GM21529 (cell line): ENCODE measurements at regions not wholly inside any gene's neighbourhood (a gene's known extent, or its start where the extent isn't known, plus 50 kb on each side); places are given as distances from the start of the nearest gene placed in this dataset.
"Not testable (repeated sequence)": the region's sequence is repeated elsewhere in the genome, so short reads cannot be mapped to it uniquely, and the experiment has no call there.

ENCODE experiments used
- ATAC-seq: cut with Tn5 transposase; IDR thresholded peaks from one replicate; pipeline ENCODE4 v1.9.1; 2021; ENCODE audit not compliant: unreplicated experiment

GRCh38 chr3:158882445-158882844 lies 80.6 kb downstream of the MFSD1 start:
- no peak for ATAC-seq

- no peak for ATAC-seq
Measured at GRCh38 chr3:158896729-158897128, 94.9 kb downstream of the MFSD1 start.

- ATAC-seq: no peak
Measured at GRCh38 chr3:158906749-158907148, 104.9 kb downstream of the MFSD1 start.

GRCh38 chr3:158908187-158908734 lies 106.4 kb downstream of the MFSD1 start:
- ATAC-seq: no peak

- no peak for ATAC-seq
Measured at GRCh38 chr3:158909870-158910269, 108.0 kb downstream of the MFSD1 start.

- no peak for ATAC-seq
Measured at GRCh38 chr3:158911586-158911985, 109.7 kb downstream of the MFSD1 start.

GRCh38 chr3:158912188-158912587 lies 110.3 kb downstream of the MFSD1 start:
- no peak for ATAC-seq

GRCh38 chr3:158912621-158913020 lies 110.8 kb downstream of the MFSD1 start:
- no peak for ATAC-seq

- ATAC-seq: no peak
Measured at GRCh38 chr3:158916111-158916510, 114.3 kb downstream of the MFSD1 start.

GRCh38 chr3:158918008-158918407 lies 116.2 kb downstream of the MFSD1 start:
- peak; percentile 94 for ATAC-seq

GRCh38 chr3:158918451-158918850 lies 116.6 kb downstream of the MFSD1 start:
- ATAC-seq: no peak

GRCh38 chr3:158920371-158920770 lies 118.5 kb downstream of the MFSD1 start:
- no peak for ATAC-seq

GRCh38 chr3:158925021-158925420 lies 123.2 kb downstream of the MFSD1 start:
- no peak for ATAC-seq

GRCh38 chr3:158925828-158926494 lies 124.1 kb downstream of the MFSD1 start:
- ATAC-seq: no peak

GRCh38 chr3:158935846-158936245 lies 134.0 kb downstream of the MFSD1 start:
- ATAC-seq: no peak

GRCh38 chr3:158936530-158937113 lies 134.8 kb downstream of the MFSD1 start:
- ATAC-seq: no peak

- ATAC-seq: no peak
Measured at GRCh38 chr3:158950178-158950901, 148.5 kb downstream of the MFSD1 start.

GRCh38 chr3:158953131-158953530 lies 151.3 kb downstream of the MFSD1 start:
- ATAC-seq: no peak

- no peak for ATAC-seq
Measured at GRCh38 chr3:158954420-158954819, 152.6 kb downstream of the MFSD1 start.

- not testable (repeated sequence) for ATAC-seq
Measured at GRCh38 chr3:158957777-158958176, 155.9 kb downstream of the MFSD1 start.

- ATAC-seq: no peak
Measured at GRCh38 chr3:158958873-158959272, 157.0 kb downstream of the MFSD1 start.

GRCh38 chr3:158961471-158961870 lies 159.6 kb downstream of the MFSD1 start:
- no peak for ATAC-seq
